NCI-H146 (cell line): ENCODE measurements at regions not wholly inside any gene's neighbourhood (a gene's known extent, or its start where the extent isn't known, plus 50 kb on each side); places are given as distances from the start of the nearest gene placed in this dataset.
A peak's percentile ranks its signal among the peaks of the same experiment; 100 is the strongest.

Experiments
- DNase-seq: peaks from one replicate; lab custom pipeline; 2025; lab: John Stamatoyannopoulos, UW

GRCh38 chr4:124219389-124219788 is 493.1 kb downstream of the ANKRD50 start:
- DNase-seq, result no peak

GRCh38 chr4:124224256-124224655 is 488.3 kb downstream of the ANKRD50 start:
- DNase-seq, result no peak

- DNase-seq, result no peak
Measured at GRCh38 chr4:124227981-124228380, 484.6 kb downstream of the ANKRD50 start.

GRCh38 chr4:124230268-124230667 is 482.3 kb downstream of the ANKRD50 start:
- DNase-seq, result no peak

- no peak for DNase-seq
Measured at GRCh38 chr4:124234771-124235170, 477.8 kb downstream of the ANKRD50 start.

- no peak for DNase-seq
Measured at GRCh38 chr4:124243671-124244366, 468.7 kb downstream of the ANKRD50 start.

- peak; percentile 80 for DNase-seq
Measured at GRCh38 chr4:124253080-124253479, 459.5 kb downstream of the ANKRD50 start.

- DNase-seq, result peak; percentile 49
Measured at GRCh38 chr4:124262211-124263179, 450.0 kb downstream of the ANKRD50 start.

- DNase-seq, result no peak
Measured at GRCh38 chr4:124265701-124266100, 446.8 kb downstream of the ANKRD50 start.

GRCh38 chr4:124266721-124267120 is 445.8 kb downstream of the ANKRD50 start:
- no peak for DNase-seq

GRCh38 chr4:124276461-124276860 is 436.1 kb downstream of the ANKRD50 start:
- DNase-seq, result no peak

GRCh38 chr4:124277691-124278090 is 434.8 kb downstream of the ANKRD50 start:
- DNase-seq, result no peak

GRCh38 chr4:124278477-124278876 is 434.1 kb downstream of the ANKRD50 start:
- DNase-seq, result no peak

GRCh38 chr4:124279741-124280140 is 432.8 kb downstream of the ANKRD50 start:
- DNase-seq, result peak; percentile 5

GRCh38 chr4:124282301-124282898 is 430.1 kb downstream of the ANKRD50 start:
- DNase-seq, result no peak

GRCh38 chr4:124288706-124289486 is 423.6 kb downstream of the ANKRD50 start:
- no peak for DNase-seq

GRCh38 chr4:124290678-124291077 is 421.9 kb downstream of the ANKRD50 start:
- no peak for DNase-seq

GRCh38 chr4:124295413-124295812 is 417.1 kb downstream of the ANKRD50 start:
- no peak for DNase-seq

GRCh38 chr4:124304941-124305340 is 407.6 kb downstream of the ANKRD50 start:
- no peak for DNase-seq

GRCh38 chr4:124306352-124306751 is 406.2 kb downstream of the ANKRD50 start:
- DNase-seq, result no peak

- DNase-seq, result no peak
Measured at GRCh38 chr4:124307143-124307542, 405.4 kb downstream of the ANKRD50 start.

GRCh38 chr4:124318292-124318691 is 394.2 kb downstream of the ANKRD50 start:
- peak; percentile 41 for DNase-seq
